B cell (primary cell): ENCODE measurements at regions not wholly inside any gene's neighbourhood (a gene's known extent, or its start where the extent isn't known, plus 50 kb on each side); places are given as distances from the start of the nearest gene placed in this dataset.

Experiments
- ATAC-seq: fragments of 200-7000 bp; cut with Tn5 transposase; one replicate; pipeline ENCODE4 v1.10.0; 2021; ENCODE audit warnings: low read depth, mild to moderate bottlenecking, moderate number of reproducible peaks, moderate library complexity
- CTCF ChIA-PET: fragments of 350-600 bp; sonication (Branson Sonifier 250); formaldehyde crosslinking; loops from one replicate; lab custom pipeline; 2021; ENCODE audit warnings: antibody characterized with exemption, inconsistent platforms; lab: Charles Lee
- POLR2A ChIA-PET: fragments of 350-600 bp; sonication (Branson Sonifier 250); formaldehyde crosslinking; loops from one replicate; lab custom pipeline; 2021; ENCODE audit warnings: antibody characterized with exemption; lab: Charles Lee
- DNase-seq: peaks from one replicate; pipeline ENCODE4 v3.0.0; 2013
- H2AFZ ChIP-seq: 2 replicates; pipeline ENCODE4 v1.6.1; 2012; ENCODE audit warnings: mild to moderate bottlenecking, low read depth, low read length; ENCODE audit not compliant: insufficient read depth, poor library complexity, severe bottlenecking
- H3K27ac ChIP-seq, 2 donors: 1 replicate in 1 of 2; 2 replicates in 1 of 2; pipeline ENCODE4 v1.5.1; 2012 to 2013; ENCODE audit warnings: low read length in 2 of 2, mild to moderate bottlenecking in 2 of 2, moderate library complexity in 1 of 2
- H3K27me3 ChIP-seq, 4 experiments: fragments of 200-600 bp in 1 of 4; sonication (generic) in 1 of 4; replicated peaks in 1 of 4; 1 replicate in 2 of 4; 2 replicates in 2 of 4; pipeline versions ENCODE4 v1.6.1 to v1.7.0; 2013 to 2016; ENCODE audit warnings: low read length in 3 of 4, mild to moderate bottlenecking in 2 of 4, mixed read lengths in 1 of 4, moderate library complexity in 1 of 4; ENCODE audit not compliant: insufficient read depth in 4 of 4, control insufficient read depth in 3 of 4; ENCODE audit errors: control extremely low read depth in 1 of 4
- H3K36me3 ChIP-seq, 2 experiments: replicated peaks in 1 of 2; 1 replicate in 1 of 2; 2 replicates in 1 of 2; pipeline versions ENCODE4 v1.6.1 to v1.7.1; 2013; ENCODE audit warnings: low read length in 1 of 2; ENCODE audit not compliant: insufficient read depth in 2 of 2, control insufficient read depth in 1 of 2; ENCODE audit errors: control extremely low read depth in 1 of 2, extremely low read depth in 1 of 2
- H3K4me1 ChIP-seq, 2 donors: fragments of 200-600 bp in 1 of 2; sonication (generic) in 1 of 2; 1 replicate in 1 of 2; 2 replicates in 1 of 2; pipeline versions ENCODE4 v1.5.1 to v1.6.1; 2013 to 2017; ENCODE audit warnings: low read length in 2 of 2; ENCODE audit not compliant: control insufficient read depth in 2 of 2, insufficient read depth in 2 of 2
- H3K4me2 ChIP-seq: replicated peaks from 2 replicates; pipeline ENCODE3; 2012; ENCODE audit warnings: mild to moderate bottlenecking, low read depth, low read length; ENCODE audit not compliant: poor library complexity, severe bottlenecking
- H3K4me3 ChIP-seq, 5 experiments: fragments of 200-600 bp in 1 of 5; sonication (generic) in 1 of 5; 1 replicate in 3 of 5; 2 replicates in 2 of 5; pipeline versions ENCODE4 v1.5.1 to v1.7.0; 2011 to 2016; ENCODE audit warnings: low read length in 4 of 5, mild to moderate bottlenecking in 4 of 5, low read depth in 2 of 5, control low read depth in 1 of 5, moderate library complexity in 1 of 5; ENCODE audit not compliant: insufficient read depth in 1 of 5; ENCODE audit errors: control extremely low read depth in 1 of 5, extremely low read depth in 1 of 5
- H3K79me2 ChIP-seq: fragments of 200-600 bp; sonication (generic); one replicate; pipeline ENCODE4 v1.6.0; 2016; ENCODE audit warnings: low read length; ENCODE audit not compliant: control insufficient read depth, insufficient read depth
- H3K9ac ChIP-seq: fragments of 200-600 bp; sonication (generic); 2 replicates; pipeline ENCODE4 v1.6.1; 2017; ENCODE audit warnings: mild to moderate bottlenecking, low read length, moderate library complexity
- H3K9me3 ChIP-seq, 3 donors: one replicate each; pipeline versions ENCODE4 v1.6.1 to v1.7.1; 2013; ENCODE audit warnings: low read length in 2 of 3; ENCODE audit not compliant: control insufficient read depth in 2 of 3, insufficient read depth in 1 of 3; ENCODE audit errors: control extremely low read depth in 1 of 3
- H4K20me1 ChIP-seq: 2 replicates; pipeline ENCODE4 v1.6.0; 2012; ENCODE audit warnings: mild to moderate bottlenecking, low read length; ENCODE audit not compliant: insufficient read depth, control insufficient read depth, poor library complexity, severe bottlenecking
- H3K27ac Mint-ChIP-seq: one replicate; pipeline ENCODE4 v1.8.0; 2021; ENCODE audit warnings: mixed read lengths
- H3K27me3 Mint-ChIP-seq: one replicate; pipeline ENCODE4 v1.8.0; 2021; ENCODE audit warnings: mixed read lengths
- H3K4me1 Mint-ChIP-seq: one replicate; pipeline ENCODE4 v1.8.0; 2021; ENCODE audit warnings: mixed read lengths
- H3K4me3 Mint-ChIP-seq: one replicate; pipeline ENCODE4 v1.8.0; 2021; ENCODE audit warnings: mixed read lengths
- H3K9me3 Mint-ChIP-seq: one replicate; pipeline ENCODE4 v1.8.0; 2022; ENCODE audit warnings: mixed read lengths; ENCODE audit not compliant: insufficient read depth
- EZH2 ChIP-seq: IDR thresholded peaks from 2 replicates; pipeline ENCODE4 v1.6.1; 2012; ENCODE audit warnings: borderline replicate concordance, low read depth, mild to moderate bottlenecking, moderate library complexity, low read length; ENCODE audit not compliant: insufficient read depth, poor library complexity, severe bottlenecking
- WGBS: methylation state at CpG from one replicate; pipeline ENCODE4 v1.1.5; 2013; ENCODE audit warnings: missing lambda C conversion rate; ENCODE audit not compliant: insufficient coverage; 5-methylcytosine and 5-hydroxymethylcytosine counted together
- intact Hi-C: fragments of 100-400 bp; cut with micrococcal nuclease; formaldehyde crosslinking; loops from one replicate; pipeline ENCODE4 v1.10.0; 2022
- TF ChIP-seq, protein P1 (sequence below): fragments of 200-600 bp; IDR thresholded peaks from one replicate; pipeline ENCODE4 v1.8.0; 2022; ENCODE audit warnings: antibody characterized with exemption, mild to moderate bottlenecking

- H2AFZ ChIP-seq, result no peak overlapping the region
- ChIA-PET POLR2A (no interaction called here), CTCF (no interaction called here)
- WGBS, result 87% methylated on average over 13 of the region's 16 CpGs
- H3K9ac ChIP-seq, result no peak overlapping the region
- no peaks in the 10 kb centered on the region for H3K79me2 ChIP-seq
- no peak overlapping the region for H3K27ac Mint-ChIP-seq
- H3K9me3 ChIP-seq, result no peaks in the 10 kb centered on the region
- no peaks in the 10 kb centered on the region for H3K9me3 Mint-ChIP-seq
- intact Hi-C loops, result no loop called here
- no peak overlapping the region for H3K4me3 Mint-ChIP-seq
- H3K4me1 ChIP-seq, result no peaks in the 10 kb centered on the region
- DNase-seq, result no peak
- no peaks in the 10 kb centered on the region for H3K36me3 ChIP-seq
- H3K27me3 Mint-ChIP-seq, result peaks cover 28% of the 10 kb centered on the region
- H3K27me3 ChIP-seq, result peaks cover 0 to 10% (median 2%) of the 10 kb centered on the region in 4 experiments
- no peak overlapping the region for H3K4me2 ChIP-seq
- H3K27ac ChIP-seq, result no peak overlapping the region
- H3K4me3 ChIP-seq, result no peak overlapping the region
- no peak for ATAC-seq
- TF ChIP-seq EZH2, result no peak
- TF ChIP-seq, protein P1, sequence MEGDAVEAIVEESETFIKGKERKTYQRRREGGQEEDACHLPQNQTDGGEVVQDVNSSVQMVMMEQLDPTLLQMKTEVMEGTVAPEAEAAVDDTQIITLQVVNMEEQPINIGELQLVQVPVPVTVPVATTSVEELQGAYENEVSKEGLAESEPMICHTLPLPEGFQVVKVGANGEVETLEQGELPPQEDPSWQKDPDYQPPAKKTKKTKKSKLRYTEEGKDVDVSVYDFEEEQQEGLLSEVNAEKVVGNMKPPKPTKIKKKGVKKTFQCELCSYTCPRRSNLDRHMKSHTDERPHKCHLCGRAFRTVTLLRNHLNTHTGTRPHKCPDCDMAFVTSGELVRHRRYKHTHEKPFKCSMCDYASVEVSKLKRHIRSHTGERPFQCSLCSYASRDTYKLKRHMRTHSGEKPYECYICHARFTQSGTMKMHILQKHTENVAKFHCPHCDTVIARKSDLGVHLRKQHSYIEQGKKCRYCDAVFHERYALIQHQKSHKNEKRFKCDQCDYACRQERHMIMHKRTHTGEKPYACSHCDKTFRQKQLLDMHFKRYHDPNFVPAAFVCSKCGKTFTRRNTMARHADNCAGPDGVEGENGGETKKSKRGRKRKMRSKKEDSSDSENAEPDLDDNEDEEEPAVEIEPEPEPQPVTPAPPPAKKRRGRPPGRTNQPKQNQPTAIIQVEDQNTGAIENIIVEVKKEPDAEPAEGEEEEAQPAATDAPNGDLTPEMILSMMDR, result no peak
- H3K4me1 Mint-ChIP-seq, result no peaks in the 10 kb centered on the region
- no peaks in the 10 kb centered on the region for H4K20me1 ChIP-seq
Measured at GRCh38 chr20:50277460-50278376, 87.1 kb downstream of the CEBPB start.

DNA sequence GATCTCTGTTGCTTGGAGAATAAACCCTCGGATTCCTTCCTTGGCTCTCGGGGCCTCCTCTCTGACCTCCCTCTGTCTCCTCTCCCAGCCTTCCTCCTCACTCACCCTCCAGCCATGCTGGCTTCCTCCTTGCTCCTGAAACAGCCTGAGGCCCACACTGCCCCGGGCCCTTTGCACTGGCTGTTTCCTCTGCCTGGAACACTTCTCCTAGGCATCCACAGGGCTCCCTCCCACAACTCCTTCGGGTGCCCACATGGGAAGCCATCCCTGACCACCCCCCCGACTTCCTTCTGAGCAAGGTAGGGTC lies 87.7 kb downstream of the CEBPB start:
- H3K4me2 ChIP-seq, result no peak overlapping the region
- CTCF ChIA-PET, result no interaction called here

More for the DNA sequence above, 87.7 kb downstream of the CEBPB start:
- no peaks in the 10 kb centered on the region for H3K79me2 ChIP-seq
- H3K4me3 ChIP-seq, result no peak overlapping the region
- no peak overlapping the region for H3K9ac ChIP-seq
- no peak overlapping the region for H2AFZ ChIP-seq
- H3K27ac ChIP-seq, result no peak overlapping the region
- 90% methylated on average over 3 of the region's 5 CpGs for WGBS
- DNase-seq, result no peak
- Mint-ChIP-seq H3K27ac (no peak overlapping the region), H3K27me3 (peaks cover 22% of the 10 kb centered on the region), H3K4me3 (no peak overlapping the region), H3K9me3 (no peaks in the 10 kb centered on the region), H3K4me1 (no peaks in the 10 kb centered on the region)
- TF ChIP-seq, protein P1, result no peak
- no peak for TF ChIP-seq EZH2
- intact Hi-C loops, result no loop called here
- no peaks in the 10 kb centered on the region for H3K4me1 ChIP-seq
- no peaks in the 10 kb centered on the region for H3K9me3 ChIP-seq
- no peaks in the 10 kb centered on the region for H3K36me3 ChIP-seq
- peaks cover 0 to 10% (median 2%) of the 10 kb centered on the region in 4 experiments for H3K27me3 ChIP-seq
- ATAC-seq, result no peak
- POLR2A ChIA-PET, result no interaction called here
- no peaks in the 10 kb centered on the region for H4K20me1 ChIP-seq
